Nephron progenitor cell (in vitro differentiated cells): ENCODE measurements at regions not wholly inside any gene's neighbourhood (a gene's known extent, or its start where the extent isn't known, plus 50 kb on each side); places are given as distances from the start of the nearest gene placed in this dataset.

Experiments used
- DNase-seq: peaks from one replicate; pipeline ENCODE4 v3.0.0; 2021
- H3K27ac Mint-ChIP-seq: 2 replicates; pipeline ENCODE4 v1.8.0; 2021; ENCODE audit warnings: mild to moderate bottlenecking, moderate library complexity, mixed read lengths
- H3K27me3 Mint-ChIP-seq: 2 replicates; pipeline ENCODE4 v1.8.0; 2021; ENCODE audit warnings: mild to moderate bottlenecking, low read depth, mixed read lengths; ENCODE audit not compliant: poor library complexity
- H3K36me3 Mint-ChIP-seq: 2 replicates; pipeline ENCODE4 v1.8.0; 2021; ENCODE audit warnings: low read depth, mixed read lengths
- H3K4me1 Mint-ChIP-seq: 2 replicates; pipeline ENCODE4 v1.8.0; 2021; ENCODE audit warnings: mixed read lengths
- H3K4me3 Mint-ChIP-seq: 2 replicates; pipeline ENCODE4 v1.8.0; 2021; ENCODE audit warnings: mild to moderate bottlenecking, moderate library complexity, mixed read lengths
- H3K9me3 Mint-ChIP-seq: 2 replicates; pipeline ENCODE4 v1.8.0; 2021; ENCODE audit warnings: mild to moderate bottlenecking, moderate library complexity, mixed read lengths
- CTCF ChIP-seq: fragments of 200-600 bp; sonication (generic); IDR thresholded peaks from 2 replicates; pipeline ENCODE4 v1.5.0; 2021; ENCODE audit warnings: antibody characterized with exemption

- no peak for DNase-seq
- H3K4me1 Mint-ChIP-seq, result no peaks in the 10 kb centered on the region
- H3K4me3 Mint-ChIP-seq, result no peak overlapping the region
Measured at GRCh38 chr6:44614396-44614795, 226.9 kb downstream of the CDC5L start.

DNA sequence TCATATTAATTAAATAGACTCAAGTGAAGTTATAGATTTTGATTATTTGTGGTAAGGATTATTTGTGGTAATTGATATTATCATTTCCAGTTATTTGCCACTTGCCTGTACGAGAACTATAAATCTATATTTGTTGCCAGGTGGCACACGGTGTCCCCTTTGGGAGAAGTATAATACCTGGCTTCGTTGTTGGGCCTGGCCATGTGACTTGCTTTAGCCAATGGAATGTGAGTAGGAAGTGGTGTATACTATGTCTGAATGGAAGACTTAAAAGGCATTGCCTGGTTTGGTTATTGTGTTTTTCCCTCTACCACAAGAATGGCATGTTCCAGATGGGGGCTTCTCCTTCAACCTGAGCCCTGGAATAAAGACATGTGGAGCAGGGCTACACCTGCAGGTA is 228.1 kb downstream of the CDC5L start:
- Mint-ChIP-seq H3K4me3 (no peak overlapping the region), H3K27me3 (peaks cover 14% of the 10 kb centered on the region), H3K36me3 (no peaks in the 10 kb centered on the region), H3K4me1 (no peaks in the 10 kb centered on the region), H3K27ac (no peak overlapping the region), H3K9me3 (peaks cover 3% of the 10 kb centered on the region)
- DNase-seq, result no peak
- TF ChIP-seq CTCF, result no peak

More at GRCh38 chr6:44614396-44614795, 226.9 kb downstream of the CDC5L start:
- Mint-ChIP-seq H3K27me3 (peaks cover 14% of the 10 kb centered on the region), H3K9me3 (peaks cover 3% of the 10 kb centered on the region), H3K27ac (no peak overlapping the region), H3K36me3 (no peaks in the 10 kb centered on the region)
- TF ChIP-seq CTCF, result no peak

DNA sequence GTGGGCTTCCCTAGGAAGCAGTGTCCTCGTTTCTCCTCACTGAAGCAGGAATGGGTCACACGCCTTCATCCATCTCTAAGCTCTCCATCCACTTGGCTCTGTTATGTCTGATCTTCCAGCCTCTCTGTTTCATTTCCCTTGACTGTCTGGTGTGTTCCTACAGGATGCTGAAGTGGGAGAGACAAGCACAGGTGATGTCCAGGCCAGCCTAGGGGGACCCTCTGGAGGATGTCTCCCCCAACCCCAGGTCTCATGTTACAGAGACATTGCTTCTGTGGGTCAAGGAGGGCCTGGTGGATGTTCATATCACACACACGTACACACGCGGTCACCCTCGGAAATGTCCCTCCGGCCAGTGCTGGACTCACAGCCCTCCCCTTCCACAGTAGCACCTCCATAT is 229.9 kb downstream of the CDC5L start:
- Mint-ChIP-seq H3K36me3 (no peaks in the 10 kb centered on the region), H3K4me1 (no peaks in the 10 kb centered on the region), H3K4me3 (no peak overlapping the region), H3K27me3 (peaks cover 14% of the 10 kb centered on the region), H3K27ac (peak overlapping the region; percentile 53), H3K9me3 (no peaks in the 10 kb centered on the region)
- no peak for TF ChIP-seq CTCF
- no peak for DNase-seq

DNA sequence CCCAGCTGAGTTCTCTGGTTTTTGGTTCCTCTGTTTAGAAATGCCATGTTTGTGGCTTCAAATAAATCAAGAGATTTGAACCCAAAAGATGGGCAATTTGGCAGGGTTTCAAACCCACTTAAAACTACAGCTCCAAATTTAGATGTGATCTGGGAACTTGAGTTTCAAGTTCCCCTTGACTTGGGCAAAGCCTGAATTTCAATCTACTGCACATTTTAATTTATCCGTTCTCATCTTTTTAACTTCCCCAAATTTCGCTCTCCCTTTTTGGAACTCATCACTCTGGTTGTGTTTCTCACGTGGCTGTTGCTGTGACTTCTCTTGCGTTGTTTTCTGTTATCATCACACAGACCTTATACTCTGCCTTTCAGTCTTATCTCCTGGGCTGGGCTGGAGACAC is 230.9 kb downstream of the CDC5L start:
- no peak overlapping the region for H3K27ac Mint-ChIP-seq
- no peak overlapping the region for H3K4me3 Mint-ChIP-seq
- TF ChIP-seq CTCF, result no peak
- H3K4me1 Mint-ChIP-seq, result peaks cover 8% of the 10 kb centered on the region
- no peak for DNase-seq
- H3K9me3 Mint-ChIP-seq, result no peaks in the 10 kb centered on the region
- H3K27me3 Mint-ChIP-seq, result peaks cover 14% of the 10 kb centered on the region
- H3K36me3 Mint-ChIP-seq, result no peaks in the 10 kb centered on the region

DNA sequence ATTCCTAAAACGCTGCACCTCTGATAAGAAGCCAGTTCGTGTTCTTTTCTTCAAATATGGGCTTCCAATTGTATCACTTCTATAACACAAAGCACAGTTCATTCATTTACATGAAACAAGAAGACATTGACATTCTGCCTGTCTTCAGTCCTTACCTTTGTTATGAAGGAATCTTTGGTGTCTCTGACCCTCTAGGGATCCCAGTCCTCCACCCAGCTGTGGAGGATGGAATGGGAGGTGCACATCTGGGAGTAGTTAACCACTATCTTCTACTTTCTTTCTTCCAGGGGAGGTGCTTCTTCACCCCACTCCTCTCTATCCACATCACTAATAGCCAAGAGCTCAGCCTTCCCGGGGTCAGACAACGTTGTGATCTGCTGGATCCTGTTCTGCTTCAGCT is 233.4 kb downstream of the CDC5L start:
- Mint-ChIP-seq H3K4me3 (no peak overlapping the region), H3K4me1 (peaks cover 34% of the 10 kb centered on the region), H3K36me3 (no peaks in the 10 kb centered on the region), H3K9me3 (no peaks in the 10 kb centered on the region), H3K27ac (no peak overlapping the region), H3K27me3 (peaks cover 14% of the 10 kb centered on the region)
- DNase-seq, result no peak
- no peak for TF ChIP-seq CTCF

DNA sequence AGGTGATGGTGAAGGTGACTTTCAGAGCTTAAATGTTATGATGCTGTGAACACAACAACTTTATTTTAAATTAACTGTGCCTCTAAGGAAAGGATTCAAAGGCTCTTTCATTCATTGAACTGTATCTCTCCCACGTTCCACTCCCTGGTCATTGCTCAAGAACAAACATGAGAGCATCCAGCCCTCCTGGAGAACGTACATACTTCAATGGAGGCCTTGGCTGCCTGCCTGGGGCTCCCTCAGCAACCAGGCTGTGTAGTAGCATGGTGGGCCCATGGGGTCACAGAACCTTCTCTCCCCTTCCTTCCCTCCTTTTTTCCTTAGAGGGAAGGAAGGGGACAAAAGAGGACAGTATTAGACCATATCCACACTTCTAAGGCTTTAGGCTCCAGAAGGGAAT is 234.3 kb downstream of the CDC5L start:
- Mint-ChIP-seq H3K27me3 (peaks cover 8% of the 10 kb centered on the region), H3K36me3 (no peaks in the 10 kb centered on the region), H3K4me3 (no peak overlapping the region), H3K27ac (no peak overlapping the region), H3K9me3 (no peaks in the 10 kb centered on the region), H3K4me1 (peaks cover 43% of the 10 kb centered on the region)
- no peak for TF ChIP-seq CTCF
- no peak for DNase-seq
